KMS-11 (cell line): ENCODE measurements at regions not wholly inside any gene's neighbourhood (a gene's known extent, or its start where the extent isn't known, plus 50 kb on each side); places are given as distances from the start of the nearest gene placed in this dataset.

Source experiments
- H2AFZ ChIP-seq: fragments of 200-600 bp; sonication (generic); 2 replicates; pipeline ENCODE4 v1.6.1; 2016; ENCODE audit warnings: antibody characterized with exemption, mixed run types, low read depth
- H3K27ac ChIP-seq: fragments of 200-600 bp; sonication (generic); 2 replicates; pipeline ENCODE4 v1.6.1; 2016; ENCODE audit warnings: mild to moderate bottlenecking, mixed run types
- H3K27me3 ChIP-seq: fragments of 200-600 bp; sonication (generic); 2 replicates; pipeline ENCODE4 v1.6.1; 2017; ENCODE audit warnings: mild to moderate bottlenecking, low read depth, mixed run types, moderate library complexity; ENCODE audit not compliant: insufficient read depth
- H3K36me3 ChIP-seq: fragments of 200-600 bp; sonication (generic); 2 replicates; pipeline ENCODE4 v1.6.1; 2017; ENCODE audit warnings: mild to moderate bottlenecking, mixed run types; ENCODE audit not compliant: insufficient read depth
- H3K4me1 ChIP-seq: fragments of 200-600 bp; sonication (generic); 2 replicates; pipeline ENCODE4 v1.6.1; 2016; ENCODE audit warnings: mild to moderate bottlenecking, low read depth, mixed run types; ENCODE audit not compliant: poor library complexity, severe bottlenecking
- H3K4me2 ChIP-seq: fragments of 200-600 bp; sonication (generic); 2 replicates; pipeline ENCODE4 v1.7.0; 2016; ENCODE audit warnings: mild to moderate bottlenecking, mixed run types
- H3K4me3 ChIP-seq: fragments of 200-600 bp; sonication (generic); IDR thresholded peaks from 2 replicates; pipeline ENCODE4 v1.6.1; 2017; ENCODE audit warnings: low read depth, low read length, mixed read lengths; ENCODE audit not compliant: insufficient read depth
- H3K79me2 ChIP-seq: fragments of 200-600 bp; sonication (generic); 2 replicates; pipeline ENCODE4 v1.6.1; 2016; ENCODE audit warnings: low read depth, mixed run types; ENCODE audit not compliant: insufficient read depth
- H3K9ac ChIP-seq: fragments of 200-600 bp; sonication (generic); 2 replicates; pipeline ENCODE4 v1.6.1; 2016; ENCODE audit warnings: mild to moderate bottlenecking, mixed run types
- H4K20me1 ChIP-seq: fragments of 200-600 bp; sonication (generic); 2 replicates; pipeline ENCODE4 v1.6.1; 2016; ENCODE audit warnings: mild to moderate bottlenecking, mixed run types; ENCODE audit not compliant: insufficient read depth
- TF ChIP-seq, protein P1 (sequence below): fragments of 200-600 bp; sonication (generic); conservative IDR thresholded peaks from 2 replicates; pipeline ENCODE4 v1.6.1; 2017; ENCODE audit warnings: low read depth, mild to moderate bottlenecking, antibody characterized with exemption, low read length, moderate library complexity, mixed read lengths

DNA sequence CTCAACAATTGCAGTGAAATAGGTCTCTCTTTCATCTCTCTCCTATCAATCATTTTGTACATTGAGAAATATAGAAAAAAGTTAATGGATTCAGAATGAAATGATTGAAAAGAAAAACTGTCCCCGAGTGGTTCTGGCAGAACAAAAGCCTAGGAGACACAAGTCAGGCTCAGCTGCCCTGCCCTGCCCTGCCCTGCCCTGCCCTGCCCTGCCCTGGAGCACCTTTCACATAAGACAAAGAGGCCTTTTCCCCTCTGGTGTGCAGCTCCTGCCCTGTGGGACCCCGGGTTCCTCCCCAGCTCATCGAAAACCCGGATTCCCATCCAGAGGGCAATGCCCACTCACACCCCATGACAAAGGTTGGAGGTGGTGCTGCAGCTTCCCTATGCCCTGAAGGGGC is 94.7 kb downstream of the TEX26 start:
- Histone ChIP-seq H3K79me2 (no peaks in the 10 kb centered on the region), H3K4me2 (no peak overlapping the region), H3K9ac (no peak overlapping the region), H3K4me3 (no peak overlapping the region), H3K27me3 (no peaks in the 10 kb centered on the region), H2AFZ (no peak overlapping the region), H3K4me1 (no peaks in the 10 kb centered on the region), H4K20me1 (no peaks in the 10 kb centered on the region), H3K36me3 (no peaks in the 10 kb centered on the region), H3K27ac (no peak overlapping the region)
- TF ChIP-seq, protein P1, sequence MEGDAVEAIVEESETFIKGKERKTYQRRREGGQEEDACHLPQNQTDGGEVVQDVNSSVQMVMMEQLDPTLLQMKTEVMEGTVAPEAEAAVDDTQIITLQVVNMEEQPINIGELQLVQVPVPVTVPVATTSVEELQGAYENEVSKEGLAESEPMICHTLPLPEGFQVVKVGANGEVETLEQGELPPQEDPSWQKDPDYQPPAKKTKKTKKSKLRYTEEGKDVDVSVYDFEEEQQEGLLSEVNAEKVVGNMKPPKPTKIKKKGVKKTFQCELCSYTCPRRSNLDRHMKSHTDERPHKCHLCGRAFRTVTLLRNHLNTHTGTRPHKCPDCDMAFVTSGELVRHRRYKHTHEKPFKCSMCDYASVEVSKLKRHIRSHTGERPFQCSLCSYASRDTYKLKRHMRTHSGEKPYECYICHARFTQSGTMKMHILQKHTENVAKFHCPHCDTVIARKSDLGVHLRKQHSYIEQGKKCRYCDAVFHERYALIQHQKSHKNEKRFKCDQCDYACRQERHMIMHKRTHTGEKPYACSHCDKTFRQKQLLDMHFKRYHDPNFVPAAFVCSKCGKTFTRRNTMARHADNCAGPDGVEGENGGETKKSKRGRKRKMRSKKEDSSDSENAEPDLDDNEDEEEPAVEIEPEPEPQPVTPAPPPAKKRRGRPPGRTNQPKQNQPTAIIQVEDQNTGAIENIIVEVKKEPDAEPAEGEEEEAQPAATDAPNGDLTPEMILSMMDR: no peak
